ENCODE measurements at regions not wholly inside any gene's neighbourhood (a gene's known extent, or its start where the extent isn't known, plus 50 kb on each side); places are given as distances from the start of the nearest gene placed in this dataset.

GRCh38 chr1:87204921-87205320 lies 123.8 kb upstream of the LMO4 start:
- intact Hi-C loops (cut with micrococcal nuclease; ENCODE audit: unreplicated experiment) = no loop called here
- Histone ChIP-seq H3K4me3 (ENCODE audit: low read depth, low read length, poor library complexity, severe bottlenecking) (no peak overlapping the region), H3K27me3 (replicated peaks; ENCODE audit: insufficient read depth, low read depth, low read length, poor library complexity) (no peaks in the 10 kb centered on the region), H3K4me1 (ENCODE audit: insufficient read depth, low read length, poor library complexity, severe bottlenecking) (no peaks in the 10 kb centered on the region), H3K36me3 (ENCODE audit: insufficient read depth, low read length, poor library complexity, severe bottlenecking) (no peaks in the 10 kb centered on the region), H3K9me3 (ENCODE audit: low read depth, low read length, poor library complexity, severe bottlenecking) (no peaks in the 10 kb centered on the region), H3K27ac (ENCODE audit: low read depth, low read length, poor library complexity, severe bottlenecking) (no peak overlapping the region)
- POLR2A ChIA-PET (ENCODE audit: low non-redundant PET) = no interaction called here
- TF ChIP-seq, protein P1, sequence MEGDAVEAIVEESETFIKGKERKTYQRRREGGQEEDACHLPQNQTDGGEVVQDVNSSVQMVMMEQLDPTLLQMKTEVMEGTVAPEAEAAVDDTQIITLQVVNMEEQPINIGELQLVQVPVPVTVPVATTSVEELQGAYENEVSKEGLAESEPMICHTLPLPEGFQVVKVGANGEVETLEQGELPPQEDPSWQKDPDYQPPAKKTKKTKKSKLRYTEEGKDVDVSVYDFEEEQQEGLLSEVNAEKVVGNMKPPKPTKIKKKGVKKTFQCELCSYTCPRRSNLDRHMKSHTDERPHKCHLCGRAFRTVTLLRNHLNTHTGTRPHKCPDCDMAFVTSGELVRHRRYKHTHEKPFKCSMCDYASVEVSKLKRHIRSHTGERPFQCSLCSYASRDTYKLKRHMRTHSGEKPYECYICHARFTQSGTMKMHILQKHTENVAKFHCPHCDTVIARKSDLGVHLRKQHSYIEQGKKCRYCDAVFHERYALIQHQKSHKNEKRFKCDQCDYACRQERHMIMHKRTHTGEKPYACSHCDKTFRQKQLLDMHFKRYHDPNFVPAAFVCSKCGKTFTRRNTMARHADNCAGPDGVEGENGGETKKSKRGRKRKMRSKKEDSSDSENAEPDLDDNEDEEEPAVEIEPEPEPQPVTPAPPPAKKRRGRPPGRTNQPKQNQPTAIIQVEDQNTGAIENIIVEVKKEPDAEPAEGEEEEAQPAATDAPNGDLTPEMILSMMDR (conservative IDR thresholded peaks at IDR 0.05; ENCODE audit: low read depth, low read length) = no peak
- TF ChIP-seq EZH2 (IDR thresholded peaks at IDR 0.05; ENCODE audit: borderline replicate concordance, low read depth, low read length, poor library complexity, severe bottlenecking) = no peak
- DNase-seq (ENCODE audit: low spot score) = no peak
- CTCF ChIA-PET = no interaction called here
- BruUV-seq (replicated peaks) = no TSS peak

DNA sequence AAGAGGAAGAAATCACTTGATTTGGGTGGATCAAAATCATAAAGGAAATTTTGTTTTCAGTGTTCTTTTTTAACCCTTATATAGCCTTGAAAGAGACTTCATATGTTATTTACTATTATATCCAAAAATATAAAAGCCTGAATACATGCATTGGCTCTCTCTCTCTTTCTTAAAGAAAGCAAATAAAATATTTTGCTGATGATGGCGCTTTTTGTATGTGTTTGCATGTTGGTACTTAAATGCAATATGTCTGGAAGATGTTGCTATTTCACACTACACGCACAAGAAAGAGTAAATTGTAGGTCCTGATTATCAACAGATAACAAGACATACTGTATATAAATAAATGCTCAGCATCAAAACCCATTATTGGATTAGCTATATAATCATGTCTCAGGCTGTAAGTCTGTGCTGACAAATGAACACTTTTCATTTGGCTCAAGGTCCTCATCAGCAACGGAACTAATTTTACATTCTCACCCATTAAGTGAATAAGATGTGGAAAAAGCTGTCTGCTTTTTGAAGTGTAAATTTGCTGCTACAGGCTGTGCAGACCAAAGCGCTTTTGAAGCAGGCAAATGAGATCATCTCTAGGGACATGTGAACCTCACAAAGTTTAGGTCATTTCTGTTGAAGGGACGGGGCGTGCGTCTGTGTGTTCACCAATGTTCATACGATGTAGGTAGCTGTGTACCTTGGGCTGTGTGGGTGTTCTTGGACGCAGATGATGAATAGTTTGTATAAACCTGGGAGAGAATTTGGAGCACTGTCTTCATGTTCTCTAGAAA lies 122.4 kb upstream of the LMO4 start:
- no TSS peak for BruUV-seq (replicated peaks)
- no peak for DNase-seq (ENCODE audit: low spot score)
- H3K4me1 ChIP-seq (ENCODE audit: insufficient read depth, low read length, poor library complexity, severe bottlenecking) = no peaks in the 10 kb centered on the region
- POLR2A ChIA-PET (ENCODE audit: low non-redundant PET) = no interaction called here
- H3K4me3 ChIP-seq (ENCODE audit: low read depth, low read length, poor library complexity, severe bottlenecking) = no peak overlapping the region
- intact Hi-C loops (cut with micrococcal nuclease; ENCODE audit: unreplicated experiment) = no loop called here
- H3K36me3 ChIP-seq (ENCODE audit: insufficient read depth, low read length, poor library complexity, severe bottlenecking) = no peaks in the 10 kb centered on the region
- H3K27ac ChIP-seq (ENCODE audit: low read depth, low read length, poor library complexity, severe bottlenecking) = no peak overlapping the region
- CTCF ChIA-PET = no interaction called here
- H3K27me3 ChIP-seq (replicated peaks; ENCODE audit: insufficient read depth, low read depth, low read length, poor library complexity) = no peaks in the 10 kb centered on the region
- H3K9me3 ChIP-seq (ENCODE audit: low read depth, low read length, poor library complexity, severe bottlenecking) = no peaks in the 10 kb centered on the region
- TF ChIP-seq, protein P1 (conservative IDR thresholded peaks at IDR 0.05; ENCODE audit: low read depth, low read length) = no peak
- no peak for TF ChIP-seq EZH2 (IDR thresholded peaks at IDR 0.05; ENCODE audit: borderline replicate concordance, low read depth, low read length, poor library complexity, severe bottlenecking)

DNA sequence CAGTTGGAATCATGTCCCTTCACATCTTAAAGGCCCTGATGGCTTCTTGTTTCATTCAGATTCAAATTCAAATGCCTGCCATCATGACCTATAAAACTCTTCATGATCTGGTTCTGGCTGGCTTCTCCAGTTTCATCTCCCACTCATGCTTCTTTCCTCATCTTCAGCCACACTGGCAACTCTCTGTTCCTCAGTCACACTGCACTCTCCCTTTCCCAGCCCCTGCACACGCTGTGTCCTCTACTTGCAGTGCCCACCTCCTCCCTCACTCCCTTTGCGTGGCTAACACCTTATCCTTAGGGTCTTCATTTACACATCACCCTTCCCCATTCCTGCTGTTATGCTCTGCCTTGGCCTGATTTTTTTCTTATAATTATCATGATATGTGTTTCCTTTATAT lies 120.6 kb upstream of the LMO4 start:
- intact Hi-C loops (cut with micrococcal nuclease; ENCODE audit: unreplicated experiment) = no loop called here
- no peak for DNase-seq (ENCODE audit: low spot score)
- no peaks in the 10 kb centered on the region for H3K36me3 ChIP-seq (ENCODE audit: insufficient read depth, low read length, poor library complexity, severe bottlenecking)
- H3K4me3 ChIP-seq (ENCODE audit: low read depth, low read length, poor library complexity, severe bottlenecking) = no peak overlapping the region
- CTCF ChIA-PET = no interaction called here
- TF ChIP-seq, protein P1 (conservative IDR thresholded peaks at IDR 0.05; ENCODE audit: low read depth, low read length) = no peak
- no peak for TF ChIP-seq EZH2 (IDR thresholded peaks at IDR 0.05; ENCODE audit: borderline replicate concordance, low read depth, low read length, poor library complexity, severe bottlenecking)
- no peaks in the 10 kb centered on the region for H3K27me3 ChIP-seq (replicated peaks; ENCODE audit: insufficient read depth, low read depth, low read length, poor library complexity)
- H3K4me1 ChIP-seq (ENCODE audit: insufficient read depth, low read length, poor library complexity, severe bottlenecking) = no peaks in the 10 kb centered on the region
- no peaks in the 10 kb centered on the region for H3K9me3 ChIP-seq (ENCODE audit: low read depth, low read length, poor library complexity, severe bottlenecking)
- POLR2A ChIA-PET (ENCODE audit: low non-redundant PET) = no interaction called here
- no peak overlapping the region for H3K27ac ChIP-seq (ENCODE audit: low read depth, low read length, poor library complexity, severe bottlenecking)
- BruUV-seq (replicated peaks) = no TSS peak
